GM12878 (cell line): ENCODE measurements at regions not wholly inside any gene's neighbourhood (a gene's known extent, or its start where the extent isn't known, plus 50 kb on each side); places are given as distances from the start of the nearest gene placed in this dataset.

Experiments used
- ATAC-seq: fragments of 200-7000 bp; cut with Tn5 transposase; 3 replicates; pipeline ENCODE4 v1.9.1; 2020; ENCODE audit warnings: mild to moderate bottlenecking, moderate library complexity
- BruUV-seq: library from RNA; stranded (reverse); fragments of 400-500 nt; replicated peaks from 2 replicates; lab custom pipeline; 2021; lab: Mats Ljungman, UMichigan
- CTCF ChIA-PET: fragments of 300-600 bp; sonication (Branson Sonifier 250); formaldehyde crosslinking; extraction: SDS; loops from one replicate; lab custom pipeline; 2021; ENCODE audit warnings: inconsistent platforms; lab: Yijun Ruan, JAX
- POLR2A ChIA-PET: fragments of 350-600 bp; formaldehyde crosslinking; extraction: SDS; loops from one replicate; lab custom pipeline; 2021; ENCODE audit warnings: inconsistent platforms; lab: Charles Lee
- RAD21 ChIA-PET: fragments of 300-600 bp; sonication (Branson Sonifier 250); formaldehyde crosslinking; loops from one replicate; lab custom pipeline; 2023; ENCODE audit warnings: antibody characterized with exemption; ENCODE audit not compliant: unreplicated experiment; lab: Charles Lee
- SMC1A ChIA-PET: fragments of 300-600 bp; sonication (Branson Sonifier 250); formaldehyde crosslinking; loops from one replicate; lab custom pipeline; 2023; ENCODE audit not compliant: unreplicated experiment, uncharacterized antibody; lab: Charles Lee
- DNase-seq: peaks from one replicate; pipeline ENCODE4 v3.0.0-alpha.2; 2011; ENCODE audit warnings: low read depth, low spot score
- FAIRE-seq: peaks from 3 replicates; lab custom pipeline; 2011; peaks lifted over from hg19 to GRCh38; lab: Jason Lieb, UNC
- H2AFZ ChIP-seq: 2 replicates; pipeline ENCODE4 v1.6.0; 2011; ENCODE audit warnings: low read depth, low read length, control low read depth; ENCODE audit not compliant: control insufficient read depth
- H3K27ac ChIP-seq: 2 replicates; pipeline ENCODE4 v1.5.1; 2011; ENCODE audit warnings: control low read depth; ENCODE audit not compliant: control insufficient read depth, insufficient read depth
- H3K27me3 ChIP-seq, 2 experiments: replicated peaks in 1 of 2; 2 replicates each; pipeline versions ENCODE4 v1.6.0 to v1.6.1; 2011; ENCODE audit warnings: low read length in 1 of 2; ENCODE audit not compliant: control insufficient read depth in 2 of 2, insufficient read depth in 2 of 2
- H3K36me3 ChIP-seq, 2 experiments: 2 replicates each; pipeline ENCODE4 v1.5.1; 2011; ENCODE audit warnings: low read length in 1 of 2; ENCODE audit not compliant: control insufficient read depth in 2 of 2, insufficient read depth in 2 of 2
- H3K4me1 ChIP-seq: 2 replicates; pipeline ENCODE4 v1.6.1; 2011; ENCODE audit warnings: mild to moderate bottlenecking, low read length, moderate library complexity, mixed read lengths; ENCODE audit not compliant: control insufficient read depth, insufficient read depth
- H3K4me2 ChIP-seq: 2 replicates; pipeline ENCODE4 v1.6.0; 2011; ENCODE audit warnings: control low read depth; ENCODE audit not compliant: control insufficient read depth, insufficient read depth
- H3K4me3 ChIP-seq: fragments of 200-600 bp; sonication (generic); 2 replicates; pipeline ENCODE4 v1.5.1; 2016
- H3K79me2 ChIP-seq: 2 replicates; pipeline ENCODE4 v1.6.0; 2011; ENCODE audit warnings: low read length; ENCODE audit not compliant: control insufficient read depth, insufficient read depth
- H3K9ac ChIP-seq: 2 replicates; pipeline ENCODE4 v1.8.0; 2011; ENCODE audit warnings: low read length, control low read depth, mixed read lengths; ENCODE audit not compliant: control insufficient read depth, insufficient read depth
- H3K9me3 ChIP-seq: replicated peaks from 3 replicates; pipeline ENCODE4 v1.5.1; 2011; ENCODE audit warnings: mild to moderate bottlenecking, low read length; ENCODE audit not compliant: control insufficient read depth, insufficient read depth
- H4K20me1 ChIP-seq: 2 replicates; pipeline ENCODE4 v1.6.0; 2011; ENCODE audit not compliant: control insufficient read depth, insufficient read depth
- ASH2L ChIP-seq: fragments of 300-600, 200-600 bp; sonication (generic); IDR thresholded peaks from 2 replicates; pipeline ENCODE4 v1.6.1; 2017; ENCODE audit warnings: low read depth, mild to moderate bottlenecking, borderline replicate concordance
- ATF7 ChIP-seq: fragments of 450-650 bp; IDR thresholded peaks from 2 replicates; pipeline ENCODE4 v1.6.1; 2016; ENCODE audit warnings: low read depth, mild to moderate bottlenecking
- CEBPB ChIP-seq, 2 experiments: fragments of 150-350 bp in 1 of 2; IDR thresholded peaks; 2 replicates each; pipeline ENCODE4 v1.6.1; 2012 to 2014; ENCODE audit warnings: low read depth in 2 of 2, low read length in 2 of 2, borderline replicate concordance in 1 of 2, inconsistent platforms in 1 of 2
- EP300 ChIP-seq, 2 experiments: fragments of 150-350 bp in 1 of 2; IDR thresholded peaks; 2 replicates each; pipeline ENCODE4 v1.6.1; 2011 to 2012; ENCODE audit warnings: low read depth in 2 of 2, low read length in 2 of 2, borderline replicate concordance in 1 of 2, improper control_type of control experiment in 1 of 2, inconsistent platforms in 1 of 2; ENCODE audit not compliant: control insufficient read depth in 1 of 2
- GATAD2B ChIP-seq: fragments of 450-650 bp; conservative IDR thresholded peaks from 2 replicates; pipeline ENCODE4 v1.6.1; 2017; ENCODE audit warnings: low read depth, mild to moderate bottlenecking, moderate library complexity
- IKZF2 ChIP-seq, 2 experiments: fragments of 450-650 bp; IDR thresholded peaks; 2 replicates each; pipeline ENCODE4 v1.6.1; 2017; ENCODE audit warnings: mild to moderate bottlenecking in 2 of 2, moderate library complexity in 2 of 2
- IRF4 ChIP-seq: IDR thresholded peaks from 2 replicates; pipeline ENCODE4 v1.6.1; 2011; ENCODE audit warnings: low read depth, low read length
- JUNB ChIP-seq: IDR thresholded peaks from 2 replicates; pipeline ENCODE4 v1.6.1; 2016; ENCODE audit warnings: antibody characterized with exemption, mild to moderate bottlenecking
- MAX ChIP-seq: IDR thresholded peaks from 2 replicates; pipeline ENCODE4 v1.6.1; 2012; ENCODE audit warnings: low read depth, low read length, improper control_type of control experiment
- MYB ChIP-seq: fragments of 150-350 bp; IDR thresholded peaks from 2 replicates; pipeline ENCODE4 v1.6.1; 2014; ENCODE audit warnings: mild to moderate bottlenecking, low read depth, low read length, borderline replicate concordance
- NFYA ChIP-seq: IDR thresholded peaks from 2 replicates; pipeline ENCODE4 v1.6.1; 2011; ENCODE audit warnings: low read depth, mild to moderate bottlenecking, low read length, improper control_type of control experiment, borderline replicate concordance
- NR2C1 ChIP-seq: fragments of 450-650 bp; IDR thresholded peaks from 2 replicates; pipeline ENCODE4 v1.6.1; 2017; ENCODE audit warnings: antibody characterized with exemption, mild to moderate bottlenecking, moderate library complexity
- POU2F2 ChIP-seq: IDR thresholded peaks from 3 replicates; pipeline ENCODE4 v1.6.1; 2011; ENCODE audit warnings: low read depth, mild to moderate bottlenecking, low read length, borderline replicate concordance
- RAD51 ChIP-seq: fragments of 450-650 bp; IDR thresholded peaks from 2 replicates; pipeline ENCODE4 v1.6.1; 2016; ENCODE audit warnings: moderate library complexity, mild to moderate bottlenecking, inconsistent platforms
- SIX5 ChIP-seq: IDR thresholded peaks from 2 replicates; pipeline ENCODE4 v1.6.1; 2011; ENCODE audit warnings: mild to moderate bottlenecking, low read depth, low read length, moderate library complexity; ENCODE audit not compliant: severe bottlenecking
- SKIL ChIP-seq: fragments of 450-650 bp; IDR thresholded peaks from 2 replicates; pipeline ENCODE4 v1.6.1; 2017; ENCODE audit warnings: mild to moderate bottlenecking, low read depth, inconsistent platforms; ENCODE audit not compliant: poor library complexity, severe bottlenecking
- TAF1 ChIP-seq: IDR thresholded peaks from 2 replicates; pipeline ENCODE4 v1.6.1; 2011; ENCODE audit warnings: mild to moderate bottlenecking, low read depth, low read length, borderline replicate concordance
- TARDBP ChIP-seq: IDR thresholded peaks from 2 replicates; pipeline ENCODE4 v1.6.1; 2016; ENCODE audit warnings: borderline replicate concordance
- ZBED1 ChIP-seq: IDR thresholded peaks from 2 replicates; pipeline ENCODE4 v1.6.1; 2016; ENCODE audit warnings: borderline replicate concordance
- ZBTB40 ChIP-seq: fragments of 450-650 bp; IDR thresholded peaks from 2 replicates; pipeline ENCODE4 v1.6.1; 2016; ENCODE audit warnings: mild to moderate bottlenecking, moderate library complexity, borderline replicate concordance
- in situ Hi-C: fragments of 300-500 bp; cut with MboI; formaldehyde crosslinking; loops from 9 replicates; pipeline ENCODE4 v1.14.3; 2018; ENCODE audit warnings: mixed read lengths
- intact Hi-C: fragments of 100-400 bp; cut with micrococcal nuclease; formaldehyde crosslinking; loops from one replicate; pipeline ENCODE4 v1.14.2; 2022; ENCODE audit not compliant: unreplicated experiment

GRCh38 chr2:57876313-57876712, 170.3 kb upstream of the VRK2 start:
- ChIA-PET CTCF (interaction anchor here (0.6 to 1.2 kb wide), 2 partner anchors 19 to 30 kb away, joined by 3 to 4 read pairs; no protein-coding TSS in a partner anchor), POLR2A (interaction anchor here (1.0 kb wide), 2 partner anchors 8 to 23 kb away, joined by 3 to 4 read pairs; no protein-coding TSS in a partner anchor), SMC1A (interaction anchor here (0.9 to 1.4 kb wide), 8 partner anchors 9 to 156 kb away, joined by 3 to 6 read pairs (median 3); no protein-coding TSS in a partner anchor), RAD21 (interaction anchor here (2.3 kb wide), 1 partner anchor 13 kb away, joined by 9 read pairs; no protein-coding TSS in a partner anchor)
- ATAC-seq (peak; percentile 46), DNase-seq (no peak), FAIRE-seq (peak; percentile 52)
- no TSS peak for BruUV-seq
- H3K36me3 ChIP-seq = no peaks in the 10 kb centered on the region
- peak overlapping the region; percentile 59 for H3K4me2 ChIP-seq
- H4K20me1 ChIP-seq = no peaks in the 10 kb centered on the region
- H3K9ac ChIP-seq = no peak overlapping the region
- no peaks in the 10 kb centered on the region; the same call in 1 of the 2 replicates for H3K79me2 ChIP-seq
- in situ Hi-C loops (no loop called here), intact Hi-C loops (no loop called here)
- H2AFZ ChIP-seq = no peak overlapping the region
- H3K9me3 ChIP-seq = no peaks in the 10 kb centered on the region; the same call in 2 of the 3 replicates
- no peaks in the 10 kb centered on the region for H3K27me3 ChIP-seq
- H3K27ac ChIP-seq = peak overlapping the region; percentile 47
- H3K4me3 ChIP-seq = no peak overlapping the region
- H3K4me1 ChIP-seq = peaks cover 27% of the 10 kb centered on the region
- TF ChIP-seq SKIL (no peak), MYB (no peak), ATF7 (no peak), EP300 (IDR thresholded peaks at IDR 0.05; ENCODE audit: borderline replicate concordance in 1 of 2, control insufficient read depth in 1 of 2, low read depth in 2 of 2, low read length in 2 of 2) (0 out of 4 replicates have a peak, but pooled peaks of 1 of the 2 experiments have one; percentile 12), TAF1 (no peak), NFYA (no peak), IRF4 (no peak), ZBTB40 (no peak), CEBPB (IDR thresholded peaks at IDR 0.05; ENCODE audit: borderline replicate concordance in 1 of 2, low read depth in 2 of 2, low read length in 2 of 2) (peak in 1 of 2 experiments; percentile 53; a peak in 1 of 4 replicates), ASH2L (no peak), MAX (no peak), GATAD2B (no peak), POU2F2 (no peak), SIX5 (no peak), TARDBP (no peak), RAD51 (no peak), IKZF2 (IDR thresholded peaks at IDR 0.05) (peak; percentile 61 to 75; a peak in 3 of 4 replicates), JUNB (peak; percentile 90), NR2C1 (no peak), ZBED1 (no peak)
